ENCODE measurements at regions not wholly inside any gene's neighbourhood (a gene's known extent, or its start where the extent isn't known, plus 50 kb on each side); places are given as distances from the start of the nearest gene placed in this dataset.
"Not testable (repeated sequence)": the region's sequence is repeated elsewhere in the genome, so short reads cannot be mapped to it uniquely, and the experiment has no call there.

DNA sequence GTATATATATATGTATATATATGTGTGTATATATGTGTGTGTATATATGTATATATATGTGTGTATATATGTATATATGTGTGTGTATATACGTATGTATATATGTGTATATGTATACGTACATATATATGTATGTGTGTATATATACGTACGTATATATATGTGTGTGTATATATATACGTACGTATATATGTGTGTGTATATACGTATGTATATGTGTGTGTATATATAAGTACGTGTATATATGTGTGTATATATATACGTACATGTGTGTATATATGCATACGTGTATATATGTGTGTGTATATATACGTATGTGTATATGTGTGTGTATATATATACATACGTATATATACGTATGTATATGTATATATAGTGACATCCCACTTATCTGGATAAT lies 154.4 kb downstream of the CDRT15L2 start:
- DNase-seq (ENCODE audit: low spot score), result no peak

GRCh38 chr17:20735796-20736195 lies 156.3 kb downstream of the CDRT15L2 start:
- DNase-seq (ENCODE audit: low spot score), result no peak

DNA sequence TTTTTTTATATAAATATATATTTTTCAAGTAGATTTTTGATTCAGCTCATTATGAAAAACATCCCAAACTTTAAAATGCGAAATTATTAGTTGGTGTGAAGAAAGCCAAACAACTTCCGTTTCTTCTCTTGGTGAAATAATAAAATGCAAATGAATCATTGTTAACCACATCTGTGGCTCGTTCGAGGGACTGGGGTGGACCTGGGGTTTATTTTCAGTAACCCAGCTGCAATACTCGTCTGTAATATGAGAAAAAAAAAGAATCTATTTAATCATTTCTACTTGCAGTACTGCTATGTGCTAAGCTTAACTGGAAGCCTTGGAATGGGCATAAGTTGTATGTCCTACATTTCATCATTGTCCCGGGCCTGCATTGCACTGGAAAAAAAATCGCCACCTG lies 158.1 kb downstream of the CDRT15L2 start:
- not testable (repeated sequence) for DNase-seq (ENCODE audit: low spot score)

GRCh38 chr17:20771104-20771503 lies 191.6 kb downstream of the CDRT15L2 start:
- no peak for DNase-seq (ENCODE audit: low spot score)

- DNase-seq (ENCODE audit: low spot score), result no peak
These were observed 195.1 kb downstream of the CDRT15L2 start for GRCh38 chr17:20774472-20775135.

DNA sequence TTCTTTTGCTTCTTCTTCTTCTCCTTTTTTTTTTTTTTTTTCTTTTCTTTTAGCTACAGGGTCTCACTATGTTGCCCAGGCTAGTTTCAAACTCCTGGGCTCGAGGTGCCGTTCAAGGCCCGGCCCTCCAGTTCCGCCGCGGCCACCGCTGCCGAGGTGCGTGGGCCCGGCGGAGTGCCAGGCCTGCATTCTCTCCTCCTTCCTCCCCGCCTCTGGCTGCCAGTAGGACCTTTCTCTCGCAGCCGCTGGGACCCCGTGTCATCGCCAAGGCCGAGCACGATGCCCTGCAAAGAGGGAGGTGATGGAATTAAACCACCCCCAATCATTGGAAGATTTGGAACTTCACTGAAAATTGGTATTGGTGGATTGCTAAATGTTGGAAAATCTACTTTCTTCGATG lies 195.8 kb downstream of the CDRT15L2 start:
- DNase-seq (ENCODE audit: low spot score), result no peak

DNA sequence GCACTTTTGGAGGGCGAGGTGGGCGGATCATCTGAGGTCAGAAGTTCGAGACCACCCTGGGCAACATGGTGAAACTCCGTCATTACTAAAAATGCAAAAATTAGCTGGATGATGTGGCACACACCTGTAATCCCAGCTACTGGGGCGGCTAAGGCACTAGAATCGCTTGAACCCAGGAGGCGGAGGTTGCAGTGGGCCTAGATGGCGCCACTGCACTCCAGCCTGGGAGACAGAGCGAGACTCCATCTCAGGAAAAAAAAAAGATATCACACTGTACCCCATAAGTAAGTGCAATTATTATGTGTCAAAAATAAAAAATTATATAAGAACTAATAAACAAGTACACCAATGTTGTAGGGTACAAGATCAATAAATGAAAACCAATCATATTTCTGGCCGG lies 200.0 kb downstream of the CDRT15L2 start:
- DNase-seq (ENCODE audit: low spot score), result no peak

- DNase-seq (ENCODE audit: low spot score), result no peak
These were observed 201.7 kb downstream of the CDRT15L2 start for GRCh38 chr17:20781260-20781659.

DNA sequence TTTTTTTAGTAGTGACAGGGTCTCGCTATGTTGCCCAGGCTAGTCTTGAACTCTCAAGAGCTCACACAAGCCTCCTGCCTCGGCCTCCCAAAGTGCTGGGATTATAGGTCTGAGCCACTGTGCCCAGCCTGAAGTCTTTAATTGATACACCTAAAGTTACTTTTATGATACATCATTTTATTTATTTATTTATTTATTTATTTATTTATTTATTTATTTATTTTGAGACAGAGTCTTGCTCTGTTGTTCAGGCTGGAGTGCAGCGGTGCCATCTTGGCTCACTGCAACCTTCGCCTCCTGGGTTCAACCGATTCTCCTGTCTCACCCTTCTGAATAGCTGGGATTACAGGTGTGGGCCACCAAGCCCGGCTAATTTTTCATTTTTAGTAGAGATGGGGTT lies 202.3 kb downstream of the CDRT15L2 start:
- not testable (repeated sequence) for DNase-seq (ENCODE audit: low spot score)

GRCh38 chr17:20783091-20783490 lies 203.6 kb downstream of the CDRT15L2 start:
- no peak for DNase-seq (ENCODE audit: low spot score)

DNA sequence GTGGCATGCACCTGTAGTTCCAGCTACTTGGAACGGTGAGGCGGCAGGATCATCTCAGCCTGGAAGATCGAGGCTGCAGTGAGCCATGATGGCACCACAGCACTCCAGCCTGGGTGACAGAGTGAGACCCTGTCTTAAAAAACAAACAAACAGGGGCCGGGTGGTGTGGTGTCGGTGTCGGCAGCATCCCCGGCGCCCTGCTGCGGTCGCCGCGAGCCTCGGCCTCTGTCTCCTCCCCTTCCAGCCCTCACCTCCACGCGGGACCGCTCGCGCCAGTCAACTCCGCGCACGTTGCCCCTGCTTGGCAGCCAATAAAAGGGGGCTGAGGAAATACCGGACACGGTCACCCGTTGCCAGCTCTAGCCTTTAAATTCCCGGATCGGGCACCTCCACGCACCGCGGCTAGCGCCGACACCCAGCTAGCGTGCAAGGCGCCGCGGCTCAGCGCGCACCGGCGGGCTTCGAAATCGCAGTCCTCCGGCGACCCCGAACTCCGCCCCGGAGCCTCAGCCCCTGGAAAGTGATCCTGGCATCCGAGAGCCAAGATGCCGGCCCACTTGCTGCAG lies 204.7 kb downstream of the CDRT15L2 start:
- no peak for DNase-seq (ENCODE audit: low spot score)

DNA sequence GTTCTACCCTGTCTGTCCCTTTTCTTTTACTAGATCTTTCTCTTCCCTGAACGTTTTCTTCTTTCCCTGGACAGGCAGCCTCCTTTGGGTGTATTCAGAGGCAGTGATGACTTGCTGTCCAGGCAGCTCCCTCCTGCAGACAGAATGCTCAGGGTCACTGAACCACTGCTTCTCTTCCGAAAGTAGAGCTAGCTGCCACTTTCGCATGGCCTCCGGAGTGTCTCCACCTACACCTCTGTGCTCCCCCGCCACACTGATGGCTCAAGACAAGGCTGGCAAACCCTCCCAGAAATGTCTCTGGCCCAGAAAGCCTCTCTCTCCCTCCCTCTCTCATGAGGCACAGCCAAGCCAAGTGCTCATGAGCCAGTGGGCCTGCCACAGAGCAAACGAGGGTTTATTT lies 207.8 kb downstream of the CDRT15L2 start:
- DNase-seq (ENCODE audit: low spot score), result no peak

- no peak for DNase-seq (ENCODE audit: low spot score)
These were observed 212.1 kb downstream of the CDRT15L2 start for GRCh38 chr17:20791626-20792025.

DNA sequence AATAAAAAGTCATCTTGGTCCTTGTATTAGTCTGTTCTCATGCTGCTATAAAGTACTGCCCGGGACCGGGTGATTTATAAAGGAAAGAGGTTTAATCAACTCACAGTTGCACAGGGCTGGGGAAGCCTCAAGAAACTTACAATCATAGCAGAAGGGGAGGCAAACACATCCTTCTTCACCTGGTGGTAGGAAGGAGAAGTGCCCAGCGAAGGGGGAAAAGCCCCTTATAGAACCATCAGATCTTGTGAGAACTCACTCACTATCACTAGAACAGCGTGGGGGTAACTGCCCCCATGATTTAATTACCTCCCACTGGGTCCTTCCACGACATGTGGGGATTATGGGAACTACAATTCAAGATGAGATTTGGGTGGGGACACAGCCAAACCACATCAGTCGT lies 215.0 kb downstream of the CDRT15L2 start:
- not testable (repeated sequence) for DNase-seq (ENCODE audit: low spot score)

GRCh38 chr17:20797292-20797691 lies 217.8 kb downstream of the CDRT15L2 start:
- peak; percentile 12 for DNase-seq (ENCODE audit: low spot score)

DNA sequence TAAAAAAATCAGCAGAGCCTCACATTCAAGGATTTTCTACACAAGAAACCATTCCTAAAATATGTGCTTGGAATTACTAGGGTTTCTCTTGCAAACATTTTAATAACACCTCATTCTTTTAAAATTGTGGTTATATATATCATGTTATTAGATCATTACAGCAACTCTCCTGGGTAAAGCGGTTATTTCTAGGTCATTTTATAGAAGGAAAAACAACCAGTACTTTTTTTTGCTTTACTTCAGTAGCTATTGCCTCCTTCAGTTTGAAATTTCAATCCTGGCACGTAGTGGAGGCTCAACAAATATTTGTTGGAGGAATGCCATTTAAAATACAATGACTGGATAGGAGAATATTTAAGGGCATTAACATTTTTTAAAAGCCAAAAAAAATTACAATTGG lies 220.6 kb downstream of the CDRT15L2 start:
- DNase-seq (ENCODE audit: low spot score), result no peak

- DNase-seq (ENCODE audit: low spot score), result no peak
These were observed 226.2 kb downstream of the CDRT15L2 start for GRCh38 chr17:20805751-20806150.

- not testable (repeated sequence) for DNase-seq (ENCODE audit: low spot score)
These were observed 228.0 kb downstream of the CDRT15L2 start for GRCh38 chr17:20807566-20807965.

DNA sequence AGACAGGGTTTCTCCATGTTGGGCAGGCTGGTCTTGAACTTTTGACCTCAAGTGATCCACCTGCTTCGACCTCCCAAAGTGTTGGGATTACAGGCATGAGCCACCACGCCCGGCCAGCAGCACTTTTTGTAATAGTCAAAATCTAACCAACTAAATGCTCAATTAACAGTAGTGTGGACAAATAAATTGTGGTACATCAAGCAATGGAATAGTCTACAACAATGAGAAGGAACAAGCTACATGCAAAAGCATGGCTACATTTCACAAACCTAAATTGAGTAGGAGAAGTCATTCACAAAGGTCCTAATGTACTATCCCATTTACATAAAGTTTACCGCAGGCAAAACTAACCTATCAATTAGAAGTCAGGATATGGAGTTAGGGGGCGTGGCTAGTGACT lies 227.4 kb downstream of the USP22 start:
- not testable (repeated sequence) for DNase-seq (ENCODE audit: low spot score)

DNA sequence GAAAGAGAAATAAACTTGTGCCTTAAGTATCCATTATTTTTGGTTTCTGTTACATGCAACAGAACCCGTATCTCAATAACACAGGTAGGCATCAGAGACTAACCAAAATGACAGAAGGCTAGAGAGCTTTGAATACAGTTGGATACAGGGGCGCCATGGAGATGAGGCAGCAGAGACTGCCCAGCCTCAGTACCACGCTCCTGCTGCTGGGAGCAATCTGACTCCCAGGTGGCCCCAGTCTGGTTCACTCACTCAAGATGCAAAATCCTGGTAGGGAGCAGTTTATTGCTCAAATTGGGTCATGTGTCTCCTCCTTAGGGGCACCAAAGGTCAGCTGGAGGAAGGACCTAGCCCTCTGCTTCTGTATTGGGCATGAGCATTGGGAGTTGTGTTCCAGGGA lies 218.9 kb downstream of the USP22 start:
- no peak for DNase-seq (ENCODE audit: low spot score)

GRCh38 chr17:20825539-20825938 lies 217.3 kb downstream of the USP22 start:
- no peak for DNase-seq (ENCODE audit: low spot score)

DNA sequence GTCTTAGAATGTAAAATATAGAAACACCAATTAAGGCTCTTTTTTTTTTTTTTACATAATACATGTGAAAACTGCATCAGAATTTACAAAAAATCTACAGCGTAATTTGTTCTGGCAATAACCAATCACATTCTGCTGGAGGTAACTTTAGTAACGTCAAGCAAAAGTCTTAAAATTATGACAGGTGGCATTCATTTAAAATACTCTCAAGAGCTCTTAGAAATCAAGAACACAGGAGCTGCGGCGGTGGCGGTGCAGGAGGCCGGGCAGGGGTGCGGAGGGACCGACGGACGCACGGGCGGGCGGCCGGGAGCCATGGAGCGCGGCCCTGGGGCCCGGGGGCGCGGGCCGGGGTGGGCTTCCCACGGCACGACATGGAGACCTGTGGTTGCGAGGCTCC lies 202.4 kb downstream of the USP22 start:
- DNase-seq (ENCODE audit: low spot score), result not testable (repeated sequence)

GRCh38 chr17:20840987-20841865 lies 201.6 kb downstream of the USP22 start:
- not testable (repeated sequence) for DNase-seq (ENCODE audit: low spot score)
